Testis (tissue), 2 donors: ENCODE measurements at regions not wholly inside any gene's neighbourhood (a gene's known extent, or its start where the extent isn't known, plus 50 kb on each side); places are given as distances from the start of the nearest gene placed in this dataset.

Experiments
- DNase-seq: peaks from one replicate; pipeline ENCODE4 v3.0.0-alpha.2; 2019
- H3K27ac ChIP-seq, 2 donors: fragments of 200-600 bp; sonication (generic); one replicate each; pipeline ENCODE4 v1.5.1; 2019
- H3K27me3 ChIP-seq: fragments of 200-600 bp; sonication (generic); one replicate; pipeline ENCODE4 v1.5.1; 2019
- H3K36me3 ChIP-seq: fragments of 200-600 bp; sonication (generic); one replicate; pipeline ENCODE4 v1.5.1; 2017; ENCODE audit warnings: low read depth; ENCODE audit errors: missing control alignments
- H3K4me1 ChIP-seq: fragments of 200-600 bp; sonication (generic); one replicate; pipeline ENCODE4 v1.5.1; 2019
- H3K4me3 ChIP-seq, 2 donors: fragments of 200-600 bp; sonication (generic); one replicate each; pipeline ENCODE4 v1.5.1; 2017 to 2019
- H3K9me3 ChIP-seq: fragments of 200-600 bp; sonication (generic); one replicate; pipeline ENCODE4 v1.5.1; 2017
- POLR2A ChIP-seq: fragments of 450-650 bp; IDR thresholded peaks from one replicate; pipeline ENCODE4 v1.6.1; 2017; ENCODE audit warnings: antibody characterized with exemption, mild to moderate bottlenecking, moderate library complexity
- WGBS, 2 donors: methylation state at CpG; one replicate each; pipeline ENCODE4 v1.1.5; 2018; 5-methylcytosine and 5-hydroxymethylcytosine counted together
- intact Hi-C: fragments of 100-400 bp; cut with DNase I; formaldehyde crosslinking; loops from one replicate; pipeline ENCODE4 v1.15.1; 2023; ENCODE audit warnings: low total_unique reads
- TF ChIP-seq, protein P1 (sequence below), 3 experiments: fragments of 450-650 bp in 2 of 3; fragments of 200-600 bp in 1 of 3; sonication (generic) in 1 of 3; IDR thresholded peaks; one replicate each; pipeline ENCODE4 v1.5.1; 2016 to 2019; ENCODE audit warnings: antibody characterized with exemption in 3 of 3, mild to moderate bottlenecking in 2 of 3, moderate library complexity in 1 of 3

GRCh38 chr10:128297709-128298378 lies 171.6 kb upstream of the MKI67 start:
- intact Hi-C loops = no loop called here
- Histone ChIP-seq H3K27me3 (no peaks in the 10 kb centered on the region), H3K4me3 (no peak overlapping the region), H3K36me3 (no peaks in the 10 kb centered on the region), H3K9me3 (no peaks in the 10 kb centered on the region), H3K4me1 (no peaks in the 10 kb centered on the region), H3K27ac (no peak overlapping the region)
- DNase-seq = no peak
- TF ChIP-seq, protein P1, sequence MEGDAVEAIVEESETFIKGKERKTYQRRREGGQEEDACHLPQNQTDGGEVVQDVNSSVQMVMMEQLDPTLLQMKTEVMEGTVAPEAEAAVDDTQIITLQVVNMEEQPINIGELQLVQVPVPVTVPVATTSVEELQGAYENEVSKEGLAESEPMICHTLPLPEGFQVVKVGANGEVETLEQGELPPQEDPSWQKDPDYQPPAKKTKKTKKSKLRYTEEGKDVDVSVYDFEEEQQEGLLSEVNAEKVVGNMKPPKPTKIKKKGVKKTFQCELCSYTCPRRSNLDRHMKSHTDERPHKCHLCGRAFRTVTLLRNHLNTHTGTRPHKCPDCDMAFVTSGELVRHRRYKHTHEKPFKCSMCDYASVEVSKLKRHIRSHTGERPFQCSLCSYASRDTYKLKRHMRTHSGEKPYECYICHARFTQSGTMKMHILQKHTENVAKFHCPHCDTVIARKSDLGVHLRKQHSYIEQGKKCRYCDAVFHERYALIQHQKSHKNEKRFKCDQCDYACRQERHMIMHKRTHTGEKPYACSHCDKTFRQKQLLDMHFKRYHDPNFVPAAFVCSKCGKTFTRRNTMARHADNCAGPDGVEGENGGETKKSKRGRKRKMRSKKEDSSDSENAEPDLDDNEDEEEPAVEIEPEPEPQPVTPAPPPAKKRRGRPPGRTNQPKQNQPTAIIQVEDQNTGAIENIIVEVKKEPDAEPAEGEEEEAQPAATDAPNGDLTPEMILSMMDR (IDR thresholded peaks at IDR 0.05) = no peak
- no peak for TF ChIP-seq POLR2A
- 53 to 57% methylated on average over 11 of the region's 11 CpGs for WGBS, 2 donors

- intact Hi-C loops = no loop called here
- TF ChIP-seq POLR2A = no peak
- TF ChIP-seq, protein P1 (IDR thresholded peaks at IDR 0.05) = no peak
- DNase-seq = no peak
- no peak overlapping the region for H3K4me3 ChIP-seq
- 73 to 83% methylated on average over 4 of the region's 4 CpGs for WGBS, 2 donors
- H3K36me3 ChIP-seq = no peaks in the 10 kb centered on the region
- no peaks in the 10 kb centered on the region for H3K9me3 ChIP-seq
- H3K27ac ChIP-seq = no peak overlapping the region
- no peaks in the 10 kb centered on the region for H3K27me3 ChIP-seq
- no peaks in the 10 kb centered on the region for H3K4me1 ChIP-seq
Measured at GRCh38 chr10:128298587-128298986, 172.4 kb upstream of the MKI67 start.

DNA sequence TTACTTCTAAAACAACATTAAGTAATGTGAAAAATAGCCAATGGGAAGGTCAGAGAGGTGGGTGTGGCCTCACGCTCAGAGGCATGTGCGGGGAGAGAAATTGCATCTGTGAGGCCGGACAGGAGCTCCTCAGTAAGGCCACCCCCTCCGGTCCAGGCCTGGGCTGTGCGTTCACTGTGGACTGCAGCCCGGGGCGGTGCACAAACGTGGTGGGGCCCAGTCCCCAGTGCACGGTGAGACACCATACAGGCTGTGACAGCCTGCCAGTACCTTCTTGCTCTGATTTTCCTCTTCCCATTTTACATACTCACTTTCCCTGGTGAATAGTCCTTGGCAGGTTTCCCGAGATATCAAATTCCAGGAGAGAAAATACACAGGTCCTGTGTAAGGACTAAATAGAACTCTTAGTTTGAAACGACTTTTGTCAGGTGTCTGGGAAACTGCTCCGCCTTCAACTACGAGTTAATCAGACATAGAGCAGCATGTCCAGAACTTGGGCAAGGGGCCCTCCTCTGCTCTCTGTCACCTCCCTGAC lies 174.1 kb upstream of the MKI67 start:
- TF ChIP-seq POLR2A = no peak
- TF ChIP-seq, protein P1 (IDR thresholded peaks at IDR 0.05) = no peak
- intact Hi-C loops = no loop called here

GRCh38 chr10:128301051-128301450 lies 174.8 kb upstream of the MKI67 start:
- Histone ChIP-seq H3K4me3 (no peak overlapping the region), H3K27ac (no peak overlapping the region), H3K9me3 (no peaks in the 10 kb centered on the region), H3K36me3 (no peaks in the 10 kb centered on the region), H3K27me3 (no peaks in the 10 kb centered on the region), H3K4me1 (no peaks in the 10 kb centered on the region)
- intact Hi-C loops = no loop called here
- WGBS, 2 donors = 86 to 88% methylated on average over 5 of the region's 5 CpGs
- DNase-seq = no peak
- TF ChIP-seq POLR2A = no peak
- TF ChIP-seq, protein P1 (IDR thresholded peaks at IDR 0.05) = no peak

More for the DNA sequence above, 174.1 kb upstream of the MKI67 start:
- 76 to 84% methylated on average over 12 to 13 of the region's 13 CpGs for WGBS, 2 donors
- Histone ChIP-seq H3K9me3 (no peaks in the 10 kb centered on the region), H3K4me3 (no peak overlapping the region), H3K36me3 (no peaks in the 10 kb centered on the region), H3K4me1 (no peaks in the 10 kb centered on the region), H3K27ac (no peak overlapping the region), H3K27me3 (no peaks in the 10 kb centered on the region)
- no peak for DNase-seq

DNA sequence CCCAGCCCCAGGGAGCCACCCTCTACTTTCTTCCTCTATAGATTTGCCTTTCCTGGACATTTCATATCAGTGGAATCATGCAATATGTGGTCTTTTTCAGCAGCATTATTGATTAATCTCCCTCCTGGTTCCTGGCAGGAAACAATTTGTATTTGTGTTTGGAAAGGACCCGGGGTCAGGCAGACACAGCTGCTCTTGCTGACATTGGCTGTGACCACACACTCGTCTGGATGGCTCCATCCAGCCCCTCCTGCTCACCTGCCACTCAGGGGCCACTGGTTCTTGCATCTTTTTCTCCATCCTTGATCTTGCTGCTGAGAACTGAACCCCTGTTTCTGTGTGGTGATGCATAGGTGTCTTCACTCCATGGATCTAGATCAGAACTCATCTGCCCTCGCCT lies 176.6 kb upstream of the MKI67 start:
- intact Hi-C loops = no loop called here
- no peak for TF ChIP-seq POLR2A
- TF ChIP-seq, protein P1 (IDR thresholded peaks at IDR 0.05) = no peak
- H3K36me3 ChIP-seq = no peaks in the 10 kb centered on the region
- no peak overlapping the region for H3K4me3 ChIP-seq
- no peaks in the 10 kb centered on the region for H3K27me3 ChIP-seq
- no peaks in the 10 kb centered on the region for H3K4me1 ChIP-seq
- WGBS, 2 donors = 67 to 75% methylated on average over 3 of the region's 3 CpGs
- no peak overlapping the region for H3K27ac ChIP-seq
- DNase-seq = no peak
- no peaks in the 10 kb centered on the region for H3K9me3 ChIP-seq
